ENCODE measurements at regions not wholly inside any gene's neighbourhood (a gene's known extent, or its start where the extent isn't known, plus 50 kb on each side); places are given as distances from the start of the nearest gene placed in this dataset.

DNA sequence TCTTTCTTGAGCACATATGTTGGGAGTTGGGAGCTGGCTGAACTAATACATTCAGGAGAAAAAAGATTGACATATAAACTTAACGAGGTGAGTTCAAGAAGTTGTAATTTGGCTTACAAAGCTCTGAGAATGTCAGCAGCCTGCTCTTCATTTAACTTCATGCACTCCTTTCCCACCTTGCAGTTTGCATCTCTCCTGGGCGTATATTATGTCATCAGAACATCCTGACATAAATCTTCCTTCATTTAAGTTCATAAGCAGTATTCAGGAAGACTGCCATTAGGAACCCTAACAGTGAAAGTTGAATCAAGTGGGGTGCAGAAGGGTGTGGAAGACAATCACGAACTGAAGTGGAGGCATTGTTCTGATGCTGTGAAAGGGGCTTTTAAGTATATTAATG is 288.1 kb downstream of the ARPP21 start:
- Histone ChIP-seq H3K4me1 (no peaks in the 10 kb centered on the region), H3K27me3 (no peaks in the 10 kb centered on the region), H3K27ac (no peak overlapping the region), H3K36me3 (no peaks in the 10 kb centered on the region), H3K9me3 (no peaks in the 10 kb centered on the region), H3K4me3 (no peak overlapping the region)
- 74 to 75% methylated on average over 3 of the region's 3 CpGs for WGBS, 2 donors
- TF ChIP-seq POLR2A (IDR thresholded peaks at IDR 0.05) (no peak), EP300 (IDR thresholded peaks at IDR 0.05) (no peak), POLR2AphosphoS5 (IDR thresholded peaks at IDR 0.05) (no peak)
- TF ChIP-seq, protein P1, sequence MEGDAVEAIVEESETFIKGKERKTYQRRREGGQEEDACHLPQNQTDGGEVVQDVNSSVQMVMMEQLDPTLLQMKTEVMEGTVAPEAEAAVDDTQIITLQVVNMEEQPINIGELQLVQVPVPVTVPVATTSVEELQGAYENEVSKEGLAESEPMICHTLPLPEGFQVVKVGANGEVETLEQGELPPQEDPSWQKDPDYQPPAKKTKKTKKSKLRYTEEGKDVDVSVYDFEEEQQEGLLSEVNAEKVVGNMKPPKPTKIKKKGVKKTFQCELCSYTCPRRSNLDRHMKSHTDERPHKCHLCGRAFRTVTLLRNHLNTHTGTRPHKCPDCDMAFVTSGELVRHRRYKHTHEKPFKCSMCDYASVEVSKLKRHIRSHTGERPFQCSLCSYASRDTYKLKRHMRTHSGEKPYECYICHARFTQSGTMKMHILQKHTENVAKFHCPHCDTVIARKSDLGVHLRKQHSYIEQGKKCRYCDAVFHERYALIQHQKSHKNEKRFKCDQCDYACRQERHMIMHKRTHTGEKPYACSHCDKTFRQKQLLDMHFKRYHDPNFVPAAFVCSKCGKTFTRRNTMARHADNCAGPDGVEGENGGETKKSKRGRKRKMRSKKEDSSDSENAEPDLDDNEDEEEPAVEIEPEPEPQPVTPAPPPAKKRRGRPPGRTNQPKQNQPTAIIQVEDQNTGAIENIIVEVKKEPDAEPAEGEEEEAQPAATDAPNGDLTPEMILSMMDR (IDR thresholded peaks at IDR 0.05): no peak
- no peak for DNase-seq
- no peak for ATAC-seq (ENCODE audit: low FRiP score in 2 of 2)

DNA sequence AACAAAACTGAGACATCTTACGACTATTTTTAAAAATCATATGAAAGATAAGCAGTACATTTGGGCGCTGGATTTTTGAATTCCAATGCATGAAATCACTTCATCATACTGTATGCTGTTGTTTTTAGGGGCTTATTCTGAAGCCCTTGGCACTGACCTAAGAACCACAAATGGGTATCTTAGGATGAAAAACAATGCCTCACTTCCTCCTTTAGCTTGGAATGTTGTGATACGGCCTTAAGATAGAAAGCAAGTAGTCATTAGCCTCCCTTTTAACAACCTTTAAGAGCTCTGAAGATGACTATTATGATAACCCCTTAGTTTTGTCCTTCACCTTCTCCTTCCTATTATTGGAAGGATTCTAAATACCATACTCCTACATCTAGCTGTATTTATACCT is 289.8 kb downstream of the ARPP21 start:
- no peak overlapping the region for H3K4me3 ChIP-seq
- H3K36me3 ChIP-seq: no peaks in the 10 kb centered on the region
- no peaks in the 10 kb centered on the region for H3K27me3 ChIP-seq
- H3K27ac ChIP-seq: no peak overlapping the region
- TF ChIP-seq, protein P1 (IDR thresholded peaks at IDR 0.05): no peak
- TF ChIP-seq EP300 (IDR thresholded peaks at IDR 0.05): no peak
- no peak for TF ChIP-seq POLR2AphosphoS5 (IDR thresholded peaks at IDR 0.05)
- no peak for TF ChIP-seq POLR2A (IDR thresholded peaks at IDR 0.05)
- DNase-seq (no peak), ATAC-seq (ENCODE audit: low FRiP score in 2 of 2) (no peak)
- H3K4me1 ChIP-seq: no peaks in the 10 kb centered on the region
- no peaks in the 10 kb centered on the region for H3K9me3 ChIP-seq
- WGBS, 2 donors: 81 to 84% methylated on average over 3 of the region's 3 CpGs

DNA sequence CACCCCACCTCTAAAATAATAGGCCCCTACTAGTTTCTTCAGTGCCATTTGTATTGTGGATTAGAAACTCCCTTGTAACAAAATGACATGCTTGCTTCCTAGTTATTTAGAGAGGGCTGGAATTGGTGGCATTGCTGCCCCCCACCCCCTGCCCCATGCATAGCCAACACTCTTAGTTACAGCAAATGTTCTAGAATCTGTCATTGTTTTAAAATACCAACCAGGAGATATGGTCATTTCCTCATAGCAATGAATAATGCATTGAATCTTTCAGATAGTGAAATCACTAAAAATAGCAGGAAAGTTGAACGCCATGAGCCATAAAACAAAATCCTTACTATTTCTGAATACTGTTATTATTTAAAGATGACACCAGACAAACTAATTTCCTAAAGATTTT is 292.5 kb downstream of the ARPP21 start:
- H3K4me1 ChIP-seq: no peaks in the 10 kb centered on the region
- ATAC-seq (ENCODE audit: low FRiP score in 2 of 2) (no peak), DNase-seq (no peak)
- no peaks in the 10 kb centered on the region for H3K9me3 ChIP-seq
- TF ChIP-seq, protein P1 (IDR thresholded peaks at IDR 0.05): no peak
- TF ChIP-seq EP300 (IDR thresholded peaks at IDR 0.05) (no peak), POLR2AphosphoS5 (IDR thresholded peaks at IDR 0.05) (no peak), POLR2A (IDR thresholded peaks at IDR 0.05) (no peak)
- no peak overlapping the region for H3K27ac ChIP-seq
- H3K4me3 ChIP-seq: no peak overlapping the region
- no peaks in the 10 kb centered on the region for H3K36me3 ChIP-seq
- 61 to 72% methylated on average over 1 of the region's 1 CpG for WGBS, 2 donors
- no peaks in the 10 kb centered on the region for H3K27me3 ChIP-seq

DNA sequence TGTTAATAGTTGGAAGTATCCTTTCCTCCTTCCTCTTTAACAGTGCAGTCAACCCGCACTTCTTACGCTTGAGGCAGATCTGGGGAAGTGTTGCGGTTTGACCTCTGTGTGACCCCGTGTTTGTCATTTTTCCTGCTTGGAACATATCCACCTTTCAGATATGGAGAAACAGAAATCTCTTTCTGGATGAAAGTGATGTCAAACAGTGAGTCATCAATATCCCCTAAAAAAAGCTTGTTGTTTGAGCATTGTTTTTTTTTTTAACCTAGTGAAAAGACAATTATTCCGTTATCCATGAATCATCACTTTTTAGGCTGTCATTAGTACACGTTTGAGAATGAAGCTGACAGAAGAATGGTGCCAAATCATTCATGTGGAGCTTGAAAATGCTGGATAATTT is 293.7 kb downstream of the ARPP21 start:
- no peaks in the 10 kb centered on the region for H3K9me3 ChIP-seq
- H3K27me3 ChIP-seq: no peaks in the 10 kb centered on the region
- no peak overlapping the region for H3K4me3 ChIP-seq
- no peak overlapping the region for H3K27ac ChIP-seq
- no peak for DNase-seq
- peak in 1 of 2 donors; percentile 65 for ATAC-seq (ENCODE audit: low FRiP score in 2 of 2)
- TF ChIP-seq POLR2AphosphoS5 (IDR thresholded peaks at IDR 0.05): no peak
- 19 to 23% methylated on average over 6 of the region's 6 CpGs for WGBS, 2 donors
- no peaks in the 10 kb centered on the region for H3K36me3 ChIP-seq
- H3K4me1 ChIP-seq: no peaks in the 10 kb centered on the region

DNA sequence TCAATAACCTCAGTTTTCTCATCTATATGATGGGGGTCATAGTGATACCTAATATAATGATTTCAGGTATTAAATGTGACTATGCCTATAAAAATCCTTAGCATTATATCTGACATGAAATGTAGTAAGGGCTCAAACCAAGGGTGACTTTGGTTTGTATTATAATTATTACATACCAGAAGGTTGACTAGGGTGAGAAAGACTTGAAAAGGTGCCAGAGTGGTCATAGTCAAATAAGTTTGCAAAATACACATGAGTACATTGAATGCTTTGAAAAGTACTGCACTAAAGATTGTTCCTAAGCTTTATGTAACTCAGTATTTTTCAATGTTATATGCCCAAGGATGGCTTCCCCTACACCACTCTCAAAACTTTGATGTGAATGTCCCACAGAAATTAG is 297.2 kb downstream of the ARPP21 start:
- Histone ChIP-seq H3K4me3 (no peak overlapping the region), H3K9me3 (no peaks in the 10 kb centered on the region), H3K27ac (no peak overlapping the region), H3K4me1 (no peaks in the 10 kb centered on the region), H3K27me3 (no peaks in the 10 kb centered on the region), H3K36me3 (no peaks in the 10 kb centered on the region)
- TF ChIP-seq POLR2A (IDR thresholded peaks at IDR 0.05) (no peak), POLR2AphosphoS5 (IDR thresholded peaks at IDR 0.05) (no peak), EP300 (IDR thresholded peaks at IDR 0.05) (no peak)
- TF ChIP-seq, protein P1 (IDR thresholded peaks at IDR 0.05): no peak
- DNase-seq: no peak
- no peak for ATAC-seq (ENCODE audit: low FRiP score in 2 of 2)

Data from upper lobe of left lung (tissue), 6 donors.